ENCODE measurements at regions not wholly inside any gene's neighbourhood (a gene's known extent, or its start where the extent isn't known, plus 50 kb on each side); places are given as distances from the start of the nearest gene placed in this dataset.

- TF ChIP-seq POLR2A (IDR thresholded peaks at IDR 0.05; ENCODE audit: low read depth, low read length) (no peak), E2F8 (IDR thresholded peaks at IDR 0.05; ENCODE audit: low read depth, partially characterized antibody) (no peak), RAD21 (IDR thresholded peaks at IDR 0.05; ENCODE audit: insufficient read depth, low read depth, low read length) (no peak)
Observed at GRCh38 chr5:92064993-92065392, 681.9 kb upstream of the ARRDC3 start.

Data from GM12878 (cell line).